Neural cell (in vitro differentiated cells): ENCODE measurements at regions not wholly inside any gene's neighbourhood (a gene's known extent, or its start where the extent isn't known, plus 50 kb on each side); places are given as distances from the start of the nearest gene placed in this dataset.

ENCODE experiments used
- H2AFZ ChIP-seq: fragments of 200-600, 300-800 bp; sonication (generic), shearing (Covaris generic); 2 replicates; pipeline ENCODE4 v1.6.0; 2014; ENCODE audit warnings: low read depth, mild to moderate bottlenecking, antibody characterized with exemption, low read length, moderate library complexity
- H3F3A ChIP-seq: fragments of 200-600 bp; shearing (Covaris generic); 2 replicates; pipeline ENCODE4 v1.6.1; 2016; ENCODE audit warnings: mild to moderate bottlenecking, moderate library complexity, mixed read lengths, antibody characterized with exemption, low read length; ENCODE audit not compliant: insufficient read depth, poor library complexity, severe bottlenecking
- H3K27ac ChIP-seq: fragments of 200-600, 300-800 bp; sonication (generic), shearing (Covaris generic); 2 replicates; pipeline ENCODE4 v1.5.1; 2014; ENCODE audit warnings: mild to moderate bottlenecking, low read length, moderate library complexity
- H3K27me3 ChIP-seq: fragments of 300-800, 200-600 bp; sonication (generic), shearing (Covaris generic); 2 replicates; pipeline ENCODE4 v1.6.0; 2014; ENCODE audit warnings: mild to moderate bottlenecking, low read depth, low read length, moderate library complexity; ENCODE audit not compliant: insufficient read depth
- H3K36me3 ChIP-seq: fragments of 300-800, 200-600 bp; sonication (generic), shearing (Covaris generic); 2 replicates; pipeline ENCODE4 v1.5.1; 2014; ENCODE audit warnings: mild to moderate bottlenecking, antibody characterized with exemption, low read length, moderate library complexity; ENCODE audit not compliant: insufficient read depth
- H3K4me2 ChIP-seq: fragments of 300-800, 200-600 bp; sonication (generic), shearing (Covaris generic); 2 replicates; pipeline ENCODE4 v1.6.0; 2014; ENCODE audit warnings: mild to moderate bottlenecking, low read length
- H3K4me3 ChIP-seq: fragments of 300-800, 200-600 bp; sonication (generic), shearing (Covaris generic); 2 replicates; pipeline ENCODE4 v1.5.1; 2014; ENCODE audit warnings: mild to moderate bottlenecking, low read length, moderate library complexity
- H3K79me2 ChIP-seq: fragments of 200-600 bp; shearing (Covaris generic); replicated peaks from 2 replicates; pipeline ENCODE4 v1.6.0; 2014; ENCODE audit warnings: mild to moderate bottlenecking, low read length, moderate library complexity; ENCODE audit not compliant: insufficient read depth
- H3K9ac ChIP-seq: fragments of 300-800, 200-600 bp; sonication (generic), shearing (Covaris generic); 2 replicates; pipeline ENCODE4 v1.6.1; 2016; ENCODE audit warnings: mild to moderate bottlenecking, low read length, mixed read lengths
- H3K9me2 ChIP-seq: fragments of 200-600 bp; shearing (Covaris generic); 2 replicates; pipeline ENCODE4 v1.6.1; 2016; ENCODE audit warnings: mild to moderate bottlenecking, low read length, mixed read lengths; ENCODE audit not compliant: insufficient read depth
- H3K9me3 ChIP-seq: fragments of 200-600, 300-800 bp; sonication (generic), shearing (Covaris generic); 2 replicates; pipeline ENCODE4 v1.6.1; 2016; ENCODE audit warnings: mild to moderate bottlenecking, mixed run types, low read length, moderate library complexity, mixed read lengths
- H4K20me1 ChIP-seq: fragments of 200-600 bp; shearing (Covaris generic); 2 replicates; pipeline ENCODE4 v1.6.1; 2016; ENCODE audit warnings: mild to moderate bottlenecking, mixed run types; ENCODE audit not compliant: insufficient read depth
- CTCF ChIP-seq: fragments of 450-650 bp; IDR thresholded peaks from 2 replicates; pipeline ENCODE4 v1.5.1; 2014; ENCODE audit warnings: antibody characterized with exemption, mild to moderate bottlenecking, moderate library complexity; ENCODE audit not compliant: poor library complexity, severe bottlenecking
- EP300 ChIP-seq: fragments of 450-650 bp; conservative IDR thresholded peaks from 2 replicates; pipeline ENCODE4 v1.6.1; 2014; ENCODE audit warnings: antibody characterized with exemption, mild to moderate bottlenecking, moderate library complexity; ENCODE audit not compliant: poor library complexity, severe bottlenecking
- EZH2 ChIP-seq: fragments of 200-600, 300-800 bp; shearing (Covaris generic), sonication (generic); IDR thresholded peaks from 2 replicates; pipeline ENCODE4 v1.6.1; 2014; ENCODE audit warnings: antibody characterized with exemption, low read length, borderline replicate concordance, mild to moderate bottlenecking; ENCODE audit not compliant: insufficient read depth, poor library complexity, severe bottlenecking
- MXI1 ChIP-seq: fragments of 450-650 bp; conservative IDR thresholded peaks from 2 replicates; pipeline ENCODE4 v1.6.1; 2014; ENCODE audit warnings: antibody characterized with exemption, mild to moderate bottlenecking; ENCODE audit not compliant: poor library complexity, severe bottlenecking
- POLR2AphosphoS5 ChIP-seq: IDR thresholded peaks from 2 replicates; pipeline ENCODE4 v1.6.1; 2012
- RAD21 ChIP-seq: fragments of 450-650 bp; conservative IDR thresholded peaks from 2 replicates; pipeline ENCODE4 v1.6.1; 2014; ENCODE audit warnings: antibody characterized with exemption, mild to moderate bottlenecking, moderate library complexity
- REST ChIP-seq: IDR thresholded peaks from 2 replicates; pipeline ENCODE4 v1.6.1; 2012; ENCODE audit warnings: borderline replicate concordance
- SMC3 ChIP-seq: fragments of 450-650 bp; conservative IDR thresholded peaks from 2 replicates; pipeline ENCODE4 v1.6.1; 2014; ENCODE audit warnings: antibody characterized with exemption, mild to moderate bottlenecking, moderate library complexity; ENCODE audit not compliant: poor library complexity
- TAF1 ChIP-seq: IDR thresholded peaks from 2 replicates; pipeline ENCODE4 v1.6.1; 2012; ENCODE audit warnings: low read depth

GRCh38 chr4:136055360-136055759 is 1476.9 kb downstream of the PCDH18 start:
- H3F3A ChIP-seq, result no peaks in the 10 kb centered on the region
- no peak overlapping the region for H3K4me3 ChIP-seq
- no peaks in the 10 kb centered on the region for H3K9me3 ChIP-seq
- no peak overlapping the region for H3K4me2 ChIP-seq
- H2AFZ ChIP-seq, result no peak overlapping the region
- H3K9ac ChIP-seq, result no peak overlapping the region
- no peak for TF ChIP-seq SMC3
- TF ChIP-seq CTCF, result no peak
- no peak for TF ChIP-seq TAF1
- no peak for TF ChIP-seq MXI1
- TF ChIP-seq POLR2AphosphoS5, result no peak
- no peak for TF ChIP-seq RAD21
- TF ChIP-seq REST, result no peak
- no peak for TF ChIP-seq EP300
- no peak for TF ChIP-seq EZH2
- no peaks in the 10 kb centered on the region for H3K27me3 ChIP-seq
- no peaks in the 10 kb centered on the region for H3K9me2 ChIP-seq
- no peak overlapping the region for H3K27ac ChIP-seq
- H3K36me3 ChIP-seq, result no peaks in the 10 kb centered on the region
- no peaks in the 10 kb centered on the region for H3K79me2 ChIP-seq
- H4K20me1 ChIP-seq, result no peaks in the 10 kb centered on the region

- H3K9ac ChIP-seq, result no peak overlapping the region
- TF ChIP-seq RAD21 (no peak), SMC3 (no peak), EP300 (no peak), REST (no peak), CTCF (no peak), MXI1 (no peak), EZH2 (no peak), POLR2AphosphoS5 (no peak), TAF1 (no peak)
- no peaks in the 10 kb centered on the region for H3K9me3 ChIP-seq
- no peak overlapping the region for H3K4me3 ChIP-seq
- no peaks in the 10 kb centered on the region for H3K36me3 ChIP-seq
- no peaks in the 10 kb centered on the region for H3K27me3 ChIP-seq
- H2AFZ ChIP-seq, result no peak overlapping the region
- H3K79me2 ChIP-seq, result no peaks in the 10 kb centered on the region
- H3K4me2 ChIP-seq, result no peak overlapping the region
- no peak overlapping the region for H3K27ac ChIP-seq
- no peaks in the 10 kb centered on the region for H3K9me2 ChIP-seq
- no peaks in the 10 kb centered on the region for H3F3A ChIP-seq
- H4K20me1 ChIP-seq, result no peaks in the 10 kb centered on the region
Measured at GRCh38 chr4:136036744-136037143, 1495.5 kb downstream of the PCDH18 start.
